ENCODE measurements at regions not wholly inside any gene's neighbourhood (a gene's known extent, or its start where the extent isn't known, plus 50 kb on each side); places are given as distances from the start of the nearest gene placed in this dataset.

- Mint-ChIP-seq H3K36me3 (no peaks in the 10 kb centered on the region), H3K27me3 (peaks cover 0 to 5% (median 0%) of the 10 kb centered on the region in 3 donors), H3K27ac (no peak overlapping the region), H3K9me3 (peaks cover 0 to 19% (median 9%) of the 10 kb centered on the region in 7 donors), H3K4me1 (no peaks in the 10 kb centered on the region), H3K4me3 (no peak overlapping the region)
- ATAC-seq (ENCODE audit: low read depth in 2 of 2): no peak
- no peak for DNase-seq
Observed at GRCh38 chr12:58395470-58395869, 454.1 kb downstream of the ATP23 start.

DNA sequence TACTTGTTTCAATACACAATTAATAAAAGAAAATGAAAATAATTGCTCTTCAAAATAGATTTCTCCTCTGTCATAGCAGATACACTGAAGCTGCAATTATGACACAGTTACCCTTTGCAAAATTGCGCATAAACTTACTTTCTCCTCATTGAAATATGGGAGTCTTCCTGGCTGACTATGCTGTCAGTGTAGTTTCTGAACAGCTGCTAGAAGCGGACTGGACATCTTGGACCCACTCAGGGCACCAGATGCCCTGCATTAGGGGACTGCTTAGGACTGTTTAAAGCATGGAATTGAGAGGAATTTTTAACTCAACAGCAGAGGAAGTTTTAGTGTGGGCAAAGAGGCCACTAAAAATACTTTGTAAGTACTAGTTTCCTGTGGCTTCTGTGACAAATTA is 454.9 kb downstream of the ATP23 start:
- Mint-ChIP-seq H3K27me3 (peaks cover 0 to 5% (median 0%) of the 10 kb centered on the region in 3 donors), H3K9me3 (peaks cover 0 to 23% (median 12%) of the 10 kb centered on the region in 7 donors), H3K4me3 (no peak overlapping the region), H3K4me1 (no peaks in the 10 kb centered on the region), H3K27ac (no peak overlapping the region), H3K36me3 (no peaks in the 10 kb centered on the region)
- no peak for ATAC-seq (ENCODE audit: low read depth in 2 of 2)
- no peak for DNase-seq

GRCh38 chr12:58405363-58405762 is 464.0 kb downstream of the ATP23 start:
- Mint-ChIP-seq H3K27ac (no peak overlapping the region), H3K36me3 (no peaks in the 10 kb centered on the region), H3K27me3 (no peaks in the 10 kb centered on the region), H3K9me3 (peaks cover 0 to 10% (median 4%) of the 10 kb centered on the region in 7 donors), H3K4me3 (no peak overlapping the region), H3K4me1 (no peaks in the 10 kb centered on the region)
- DNase-seq (no peak), ATAC-seq (ENCODE audit: low read depth in 2 of 2) (no peak)

- Mint-ChIP-seq H3K9me3 (no peaks in the 10 kb centered on the region), H3K4me1 (no peaks in the 10 kb centered on the region), H3K36me3 (no peaks in the 10 kb centered on the region), H3K27ac (no peak overlapping the region), H3K4me3 (no peak overlapping the region), H3K27me3 (peaks cover 0 to 12% (median 0%) of the 10 kb centered on the region in 3 donors)
- no peak for ATAC-seq (ENCODE audit: low read depth in 2 of 2)
- no peak for DNase-seq
Observed at GRCh38 chr12:58408516-58408915, 467.1 kb downstream of the ATP23 start.

- H3K9me3 Mint-ChIP-seq: no peaks in the 10 kb centered on the region
- H3K27ac Mint-ChIP-seq: no peak overlapping the region
- no peak for DNase-seq
- ATAC-seq (ENCODE audit: low read depth in 2 of 2): no peak
- no peaks in the 10 kb centered on the region for H3K4me1 Mint-ChIP-seq
- no peaks in the 10 kb centered on the region for H3K36me3 Mint-ChIP-seq
- no peak overlapping the region for H3K4me3 Mint-ChIP-seq
- peaks cover 0 to 12% (median 9%) of the 10 kb centered on the region in 3 donors for H3K27me3 Mint-ChIP-seq
Observed at GRCh38 chr12:58412461-58413060, 471.2 kb downstream of the ATP23 start.

DNA sequence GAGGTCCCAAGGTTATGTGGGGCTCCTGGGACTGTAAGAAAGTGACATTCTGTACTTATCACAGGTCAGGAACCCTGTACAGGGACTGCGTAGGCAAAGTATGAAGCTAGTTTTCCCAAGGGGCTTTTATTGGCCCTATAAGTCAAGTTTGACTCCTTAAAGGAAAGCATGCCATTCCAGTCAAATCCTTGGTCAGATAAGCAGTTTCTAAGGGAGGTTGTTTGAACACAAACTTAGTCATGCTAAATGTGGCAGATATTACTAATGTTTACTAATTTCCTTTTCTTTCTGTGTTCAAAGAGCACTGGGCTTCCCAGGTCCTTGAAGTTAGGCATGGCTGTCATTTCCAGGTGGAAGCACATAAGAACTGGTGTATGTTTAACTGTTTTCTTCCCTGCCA is 472.4 kb downstream of the ATP23 start:
- Mint-ChIP-seq H3K27ac (no peak overlapping the region), H3K9me3 (no peaks in the 10 kb centered on the region), H3K36me3 (no peaks in the 10 kb centered on the region), H3K4me1 (no peaks in the 10 kb centered on the region), H3K27me3 (peaks cover 0 to 12% (median 9%) of the 10 kb centered on the region in 3 donors), H3K4me3 (no peak overlapping the region)
- DNase-seq (no peak), ATAC-seq (ENCODE audit: low read depth in 2 of 2) (no peak)

GRCh38 chr12:58414398-58414871 is 473.1 kb downstream of the ATP23 start:
- DNase-seq: no peak
- Mint-ChIP-seq H3K9me3 (peaks cover 0 to 2% (median 0%) of the 10 kb centered on the region in 7 donors), H3K27ac (no peak overlapping the region), H3K4me1 (no peaks in the 10 kb centered on the region), H3K36me3 (no peaks in the 10 kb centered on the region), H3K27me3 (peaks cover 0 to 12% (median 9%) of the 10 kb centered on the region in 3 donors), H3K4me3 (no peak overlapping the region)
- no peak for ATAC-seq (ENCODE audit: low read depth in 2 of 2)

- H3K4me1 Mint-ChIP-seq: no peaks in the 10 kb centered on the region
Observed at GRCh38 chr12:58415716-58416115, 474.3 kb downstream of the ATP23 start.

DNA sequence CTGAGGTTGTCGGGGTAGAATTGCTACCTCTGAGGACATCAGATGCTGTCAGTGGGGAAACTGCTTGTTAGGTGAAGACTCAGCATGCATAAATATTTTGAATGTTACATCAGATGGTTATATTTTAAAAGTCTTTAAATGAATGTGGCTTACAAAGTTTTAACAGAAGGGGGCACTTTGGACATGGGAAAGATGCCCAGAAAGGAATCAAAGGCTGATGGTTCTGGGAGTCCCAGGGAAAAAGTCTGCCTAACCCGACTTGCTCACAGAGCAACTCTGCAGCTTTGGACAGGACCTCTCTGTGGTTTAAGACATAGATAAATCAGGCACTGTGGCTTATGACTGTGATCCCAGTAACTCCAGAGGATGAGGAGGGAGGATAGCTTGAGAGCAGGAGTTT is 474.9 kb downstream of the ATP23 start:
- Mint-ChIP-seq H3K4me3 (no peak overlapping the region), H3K9me3 (peaks cover 0 to 2% (median 0%) of the 10 kb centered on the region in 7 donors), H3K4me1 (no peaks in the 10 kb centered on the region), H3K36me3 (no peaks in the 10 kb centered on the region), H3K27me3 (peaks cover 6 to 12% (median 9%) of the 10 kb centered on the region in 3 donors), H3K27ac (no peak overlapping the region)
- ATAC-seq (ENCODE audit: low read depth in 2 of 2): no peak
- DNase-seq: no peak

More at GRCh38 chr12:58415716-58416115, 474.3 kb downstream of the ATP23 start:
- no peak for ATAC-seq (ENCODE audit: low read depth in 2 of 2)
- H3K36me3 Mint-ChIP-seq: no peaks in the 10 kb centered on the region
- no peak overlapping the region for H3K4me3 Mint-ChIP-seq
- H3K9me3 Mint-ChIP-seq: peaks cover 0 to 2% (median 0%) of the 10 kb centered on the region in 7 donors
- peaks cover 6 to 12% (median 9%) of the 10 kb centered on the region in 3 donors for H3K27me3 Mint-ChIP-seq
- no peak for DNase-seq
- peak overlapping the region in 1 of 6 donors; percentile 4 for H3K27ac Mint-ChIP-seq

- peaks cover 0 to 16% (median 6%) of the 10 kb centered on the region in 3 donors for H3K27me3 Mint-ChIP-seq
- no peak overlapping the region for H3K27ac Mint-ChIP-seq
- peaks cover 0 to 2% (median 0%) of the 10 kb centered on the region in 7 donors for H3K9me3 Mint-ChIP-seq
- ATAC-seq (ENCODE audit: low read depth in 2 of 2) (no peak), DNase-seq (no peak)
- H3K36me3 Mint-ChIP-seq: no peaks in the 10 kb centered on the region
- H3K4me3 Mint-ChIP-seq: no peak overlapping the region
- H3K4me1 Mint-ChIP-seq: no peaks in the 10 kb centered on the region
Observed at GRCh38 chr12:58419196-58419760, 477.9 kb downstream of the ATP23 start.

GRCh38 chr12:58419905-58420304 is 478.5 kb downstream of the ATP23 start:
- Mint-ChIP-seq H3K36me3 (no peaks in the 10 kb centered on the region), H3K9me3 (peaks cover 0 to 2% (median 0%) of the 10 kb centered on the region in 7 donors), H3K4me1 (no peaks in the 10 kb centered on the region), H3K27ac (no peak overlapping the region), H3K27me3 (peaks cover 0 to 16% (median 6%) of the 10 kb centered on the region in 3 donors), H3K4me3 (no peak overlapping the region)
- ATAC-seq (ENCODE audit: low read depth in 2 of 2) (no peak), DNase-seq (no peak)

DNA sequence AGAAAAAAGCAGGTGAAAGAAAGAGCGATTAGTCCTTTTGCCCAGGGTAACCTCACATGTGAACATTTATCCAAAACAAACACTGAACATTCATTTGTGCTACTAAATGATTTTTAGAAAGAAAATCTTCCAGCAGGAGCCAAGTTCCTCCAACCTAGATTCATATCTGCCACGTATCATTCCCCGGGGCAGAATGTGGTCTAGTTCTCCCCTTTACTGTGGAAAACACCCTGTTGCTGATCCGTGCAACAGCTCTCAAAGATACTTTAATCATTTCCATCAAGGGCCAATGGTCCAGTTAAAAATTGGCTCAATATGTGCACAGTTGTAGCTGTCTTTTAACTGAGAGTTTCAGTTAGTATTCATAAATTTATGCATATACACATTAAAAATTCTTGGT is 479.1 kb downstream of the ATP23 start:
- Mint-ChIP-seq H3K27ac (no peak overlapping the region), H3K36me3 (no peaks in the 10 kb centered on the region), H3K4me3 (no peak overlapping the region), H3K4me1 (no peaks in the 10 kb centered on the region), H3K9me3 (peaks cover 0 to 2% (median 0%) of the 10 kb centered on the region in 7 donors), H3K27me3 (peaks cover 0 to 13% (median 6%) of the 10 kb centered on the region in 3 donors)
- DNase-seq (no peak), ATAC-seq (ENCODE audit: low read depth in 2 of 2) (no peak)

GRCh38 chr12:58421990-58422389 is 480.6 kb downstream of the ATP23 start:
- Mint-ChIP-seq H3K4me1 (no peaks in the 10 kb centered on the region), H3K9me3 (peaks cover 0 to 2% (median 0%) of the 10 kb centered on the region in 7 donors), H3K4me3 (no peak overlapping the region), H3K27ac (no peak overlapping the region), H3K27me3 (peaks cover 6 to 13% (median 7%) of the 10 kb centered on the region in 3 donors), H3K36me3 (no peaks in the 10 kb centered on the region)
- DNase-seq (no peak), ATAC-seq (ENCODE audit: low read depth in 2 of 2) (no peak)

- ATAC-seq (ENCODE audit: low read depth in 2 of 2) (no peak), DNase-seq (no peak)
- no peak overlapping the region for H3K27ac Mint-ChIP-seq
- H3K4me3 Mint-ChIP-seq: no peak overlapping the region
- H3K4me1 Mint-ChIP-seq: no peaks in the 10 kb centered on the region
- H3K9me3 Mint-ChIP-seq: peaks cover 0 to 3% (median 0%) of the 10 kb centered on the region in 7 donors
- no peaks in the 10 kb centered on the region for H3K36me3 Mint-ChIP-seq
- H3K27me3 Mint-ChIP-seq: peaks cover 6 to 16% (median 13%) of the 10 kb centered on the region in 3 donors
Observed at GRCh38 chr12:58424735-58425392, 483.5 kb downstream of the ATP23 start.
